ENCODE measurements at regions not wholly inside any gene's neighbourhood (a gene's known extent, or its start where the extent isn't known, plus 50 kb on each side); places are given as distances from the start of the nearest gene placed in this dataset.

- DNase-seq: no peak
Observed at GRCh38 chr12:25835385-25835784, 123.1 kb upstream of the RASSF8 start.

GRCh38 chr12:25838007-25838406 is 120.5 kb upstream of the RASSF8 start:
- DNase-seq: no peak

- no peak for DNase-seq
Observed at GRCh38 chr12:25839470-25839869, 119.0 kb upstream of the RASSF8 start.

- no peak for DNase-seq
Observed at GRCh38 chr12:25840678-25841465, 117.6 kb upstream of the RASSF8 start.

- DNase-seq: no peak
Observed at GRCh38 chr12:25842254-25842653, 116.2 kb upstream of the RASSF8 start.

- DNase-seq: no peak
Observed at GRCh38 chr12:25843976-25844375, 114.5 kb upstream of the RASSF8 start.

GRCh38 chr12:25845415-25845814 is 113.1 kb upstream of the RASSF8 start:
- DNase-seq: no peak

- DNase-seq: no peak
Observed at GRCh38 chr12:25852792-25853191, 105.7 kb upstream of the RASSF8 start.

- DNase-seq: no peak
Observed at GRCh38 chr12:25853316-25854095, 105.0 kb upstream of the RASSF8 start.

- no peak for DNase-seq
Observed at GRCh38 chr12:25854991-25855390, 103.5 kb upstream of the RASSF8 start.

GRCh38 chr12:25855716-25856115 is 102.8 kb upstream of the RASSF8 start:
- no peak for DNase-seq

GRCh38 chr12:25859976-25860375 is 98.5 kb upstream of the RASSF8 start:
- DNase-seq: no peak

GRCh38 chr12:25861226-25861625 is 97.3 kb upstream of the RASSF8 start:
- DNase-seq: no peak

- no peak for DNase-seq
Observed at GRCh38 chr12:25864306-25865276, 93.9 kb upstream of the RASSF8 start.

GRCh38 chr12:25866586-25867378 is 91.7 kb upstream of the RASSF8 start:
- no peak for DNase-seq

GRCh38 chr12:25868193-25868592 is 90.3 kb upstream of the RASSF8 start:
- no peak for DNase-seq

- no peak for DNase-seq
Observed at GRCh38 chr12:25872137-25872536, 86.3 kb upstream of the RASSF8 start.

- no peak for DNase-seq
Observed at GRCh38 chr12:25875661-25876060, 82.8 kb upstream of the RASSF8 start.

GRCh38 chr12:25876383-25877045 is 82.0 kb upstream of the RASSF8 start:
- no peak for DNase-seq

GRCh38 chr12:25877446-25877845 is 81.0 kb upstream of the RASSF8 start:
- no peak for DNase-seq

GRCh38 chr12:25882266-25882665 is 76.2 kb upstream of the RASSF8 start:
- DNase-seq: no peak

Measured in NCI-H2029 treated with DMSO at 0.1 percent for 48 hours (cell line).